Heart left ventricle (tissue), 13 donors: ENCODE measurements at regions not wholly inside any gene's neighbourhood (a gene's known extent, or its start where the extent isn't known, plus 50 kb on each side); places are given as distances from the start of the nearest gene placed in this dataset.

ENCODE experiments used
- POLR2A ChIP-seq, 2 donors: fragments of 450-650 bp; IDR thresholded peaks; one replicate each; pipeline ENCODE4 v1.6.1; 2017; ENCODE audit warnings: antibody characterized with exemption in 2 of 2, mild to moderate bottlenecking in 2 of 2, moderate library complexity in 2 of 2
- TF ChIP-seq, protein P1 (sequence below), 12 donors: fragments of 200-600 bp; sonication (generic) in 4 of 12; IDR thresholded peaks; one replicate each; pipeline versions ENCODE4 v1.5.0 to v1.8.0; 2018 to 2022; ENCODE audit warnings: antibody characterized with exemption in 12 of 12, mild to moderate bottlenecking in 5 of 12
- donor health status: ischemic (EF 13 %, LVEDD 7.1; RV severe dilation, severe dysfunction).
- donor health status: DM: no; HTN: yes; CAD: no.
- donor health status: DM: no; HTN: no; CAD: no.
- donor health status: ischemic (EF 25% LVEDD 6.9; RV normal size, moderate dysfunction).
- donor health status: ischemic (EF 25% LVEDD 5.7; RV mildly dilated, moderate dysfunction).
- donor health status: ischemic (EF 35%, LVEDD 5.7; RV mildly dilated, moderate dysfunction).
- donor health status: nonischemic (EF 11% LVEDD 7.7; RV severe dilation, severe dysfunction).
- donor health status: DM: yes; HTN: yes; CAD: no.
- donor health status: PGD.
- donor health status: ischemic (EF 29% LVEDD 5.4; RV normal size, mild dysfunction).
- donor health status: nonischemic (EF 23%, LVEDD 6.1; RV moderate dilation, normal function).

DNA sequence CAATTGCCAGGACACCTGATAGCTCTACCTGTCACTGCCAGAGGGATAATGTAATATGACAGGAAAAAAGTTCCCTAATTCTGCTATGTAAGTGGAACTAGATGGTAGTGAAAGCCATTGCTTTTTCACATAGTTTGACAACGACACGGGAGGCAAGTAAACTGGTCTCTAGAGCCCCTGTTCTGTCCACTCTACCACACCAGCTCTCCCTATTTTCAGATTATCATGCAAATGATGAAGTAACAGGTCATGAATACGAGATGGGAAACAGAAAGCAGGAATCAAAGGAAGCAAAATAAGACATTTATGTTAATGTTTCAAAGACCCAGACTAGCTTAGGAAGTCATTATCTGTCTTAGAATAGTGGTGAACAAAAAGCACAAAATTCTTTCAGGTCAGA, 56.2 kb downstream of the TAF11L14 start:
- no peak for TF ChIP-seq POLR2A (IDR thresholded peaks at IDR 0.05)
- TF ChIP-seq, protein P1, sequence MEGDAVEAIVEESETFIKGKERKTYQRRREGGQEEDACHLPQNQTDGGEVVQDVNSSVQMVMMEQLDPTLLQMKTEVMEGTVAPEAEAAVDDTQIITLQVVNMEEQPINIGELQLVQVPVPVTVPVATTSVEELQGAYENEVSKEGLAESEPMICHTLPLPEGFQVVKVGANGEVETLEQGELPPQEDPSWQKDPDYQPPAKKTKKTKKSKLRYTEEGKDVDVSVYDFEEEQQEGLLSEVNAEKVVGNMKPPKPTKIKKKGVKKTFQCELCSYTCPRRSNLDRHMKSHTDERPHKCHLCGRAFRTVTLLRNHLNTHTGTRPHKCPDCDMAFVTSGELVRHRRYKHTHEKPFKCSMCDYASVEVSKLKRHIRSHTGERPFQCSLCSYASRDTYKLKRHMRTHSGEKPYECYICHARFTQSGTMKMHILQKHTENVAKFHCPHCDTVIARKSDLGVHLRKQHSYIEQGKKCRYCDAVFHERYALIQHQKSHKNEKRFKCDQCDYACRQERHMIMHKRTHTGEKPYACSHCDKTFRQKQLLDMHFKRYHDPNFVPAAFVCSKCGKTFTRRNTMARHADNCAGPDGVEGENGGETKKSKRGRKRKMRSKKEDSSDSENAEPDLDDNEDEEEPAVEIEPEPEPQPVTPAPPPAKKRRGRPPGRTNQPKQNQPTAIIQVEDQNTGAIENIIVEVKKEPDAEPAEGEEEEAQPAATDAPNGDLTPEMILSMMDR (IDR thresholded peaks at IDR 0.05): no peak
